Peyer's patch (tissue), 4 donors: ENCODE measurements at regions not wholly inside any gene's neighbourhood (a gene's known extent, or its start where the extent isn't known, plus 50 kb on each side); places are given as distances from the start of the nearest gene placed in this dataset.

Experiments
- DNase-seq, 3 donors: peaks; one replicate each; pipeline ENCODE4 v3.0.0-alpha.2; 2017 to 2019
- H3K27ac ChIP-seq, 4 donors: fragments of 200-600 bp; sonication (generic); one replicate each; pipeline ENCODE4 v1.5.1; 2016 to 2019
- H3K27me3 ChIP-seq, 2 donors: fragments of 200-600 bp; sonication (generic); one replicate each; pipeline ENCODE4 v1.5.1; 2019
- H3K36me3 ChIP-seq, 3 donors: fragments of 200-600 bp; sonication (generic); one replicate each; pipeline ENCODE4 v1.5.1; 2016 to 2019
- H3K4me1 ChIP-seq, 4 donors: fragments of 200-600 bp; sonication (generic); one replicate each; pipeline ENCODE4 v1.5.1; 2016 to 2019
- H3K4me3 ChIP-seq, 4 donors: fragments of 200-600 bp; sonication (generic); 1 replicate in 3 of 4; 2 replicates in 1 of 4; pipeline ENCODE4 v1.5.1; 2016 to 2019; ENCODE audit warnings: mild to moderate bottlenecking in 1 of 4
- H3K9me3 ChIP-seq, 4 donors: fragments of 200-600 bp; sonication (generic); one replicate each; pipeline ENCODE4 v1.5.1; 2016 to 2019; ENCODE audit warnings: mild to moderate bottlenecking in 1 of 4
- CTCF ChIP-seq, 6 experiments: fragments of 450-650 bp in 4 of 6; fragments of 200-600 bp in 2 of 6; sonication (generic) in 1 of 6; IDR thresholded peaks; one replicate each; pipeline ENCODE4 v1.5.1; 2017 to 2019; ENCODE audit warnings: antibody characterized with exemption in 6 of 6, mild to moderate bottlenecking in 3 of 6, moderate library complexity in 1 of 6
- POLR2A ChIP-seq, 2 donors: fragments of 450-650 bp; IDR thresholded peaks; one replicate each; pipeline ENCODE4 v1.5.1; 2017; ENCODE audit warnings: antibody characterized with exemption in 2 of 2, mild to moderate bottlenecking in 2 of 2, moderate library complexity in 2 of 2

GRCh38 chr3:189548053-189548452 lies 83.1 kb upstream of the TP63 start:
- H3K9me3 ChIP-seq: peaks cover 0 to 10% (median 0%) of the 10 kb centered on the region in 4 donors
- no peak for TF ChIP-seq POLR2A (IDR thresholded peaks at IDR 0.05)
- TF ChIP-seq CTCF (IDR thresholded peaks at IDR 0.05): no peak
- no peak for DNase-seq
- no peak overlapping the region for H3K4me3 ChIP-seq
- H3K27me3 ChIP-seq: no peaks in the 10 kb centered on the region
- H3K27ac ChIP-seq: no peak overlapping the region
- H3K4me1 ChIP-seq: no peaks in the 10 kb centered on the region
- no peaks in the 10 kb centered on the region for H3K36me3 ChIP-seq

- H3K27me3 ChIP-seq: no peaks in the 10 kb centered on the region
- H3K9me3 ChIP-seq: peaks cover 0 to 10% (median 0%) of the 10 kb centered on the region in 4 donors
- no peak for DNase-seq
- H3K36me3 ChIP-seq: no peaks in the 10 kb centered on the region
- no peak for TF ChIP-seq POLR2A (IDR thresholded peaks at IDR 0.05)
- TF ChIP-seq CTCF (IDR thresholded peaks at IDR 0.05): no peak
- no peaks in the 10 kb centered on the region for H3K4me1 ChIP-seq
- no peak overlapping the region for H3K4me3 ChIP-seq
- H3K27ac ChIP-seq: no peak overlapping the region
These were observed 80.2 kb upstream of the TP63 start for GRCh38 chr3:189551007-189551406.

GRCh38 chr3:189554868-189555557 lies 76.2 kb upstream of the TP63 start:
- Histone ChIP-seq H3K27ac (no peak overlapping the region), H3K36me3 (no peaks in the 10 kb centered on the region), H3K4me3 (no peak overlapping the region), H3K27me3 (no peaks in the 10 kb centered on the region), H3K9me3 (no peaks in the 10 kb centered on the region), H3K4me1 (no peaks in the 10 kb centered on the region)
- no peak for TF ChIP-seq CTCF (IDR thresholded peaks at IDR 0.05)
- TF ChIP-seq POLR2A (IDR thresholded peaks at IDR 0.05): no peak
- no peak for DNase-seq

- Histone ChIP-seq H3K4me1 (no peaks in the 10 kb centered on the region), H3K4me3 (no peak overlapping the region), H3K27me3 (no peaks in the 10 kb centered on the region), H3K27ac (no peak overlapping the region), H3K36me3 (no peaks in the 10 kb centered on the region), H3K9me3 (no peaks in the 10 kb centered on the region)
- TF ChIP-seq CTCF (IDR thresholded peaks at IDR 0.05) (no peak), POLR2A (IDR thresholded peaks at IDR 0.05) (no peak)
- DNase-seq: no peak
These were observed 75.7 kb upstream of the TP63 start for GRCh38 chr3:189555558-189555881.

- no peaks in the 10 kb centered on the region for H3K4me1 ChIP-seq
- TF ChIP-seq CTCF (IDR thresholded peaks at IDR 0.05) (no peak), POLR2A (IDR thresholded peaks at IDR 0.05) (no peak)
- H3K9me3 ChIP-seq: no peaks in the 10 kb centered on the region
- H3K4me3 ChIP-seq: no peak overlapping the region
- H3K27me3 ChIP-seq: no peaks in the 10 kb centered on the region
- no peaks in the 10 kb centered on the region for H3K36me3 ChIP-seq
- no peak for DNase-seq
- H3K27ac ChIP-seq: no peak overlapping the region
These were observed 73.4 kb upstream of the TP63 start for GRCh38 chr3:189557824-189558223.

GRCh38 chr3:189561256-189561655 lies 69.9 kb upstream of the TP63 start:
- no peaks in the 10 kb centered on the region for H3K4me1 ChIP-seq
- TF ChIP-seq POLR2A (IDR thresholded peaks at IDR 0.05) (no peak), CTCF (IDR thresholded peaks at IDR 0.05) (no peak)
- no peak overlapping the region for H3K4me3 ChIP-seq
- no peak overlapping the region for H3K27ac ChIP-seq
- H3K36me3 ChIP-seq: no peaks in the 10 kb centered on the region
- no peaks in the 10 kb centered on the region for H3K27me3 ChIP-seq
- no peaks in the 10 kb centered on the region for H3K9me3 ChIP-seq
- DNase-seq: no peak
